NB4 (cell line): ENCODE measurements at regions not wholly inside any gene's neighbourhood (a gene's known extent, or its start where the extent isn't known, plus 50 kb on each side); places are given as distances from the start of the nearest gene placed in this dataset.

Source experiments
- CTCF ChIP-seq: IDR thresholded peaks from one replicate; pipeline ENCODE4 v1.5.1; 2012; ENCODE audit warnings: low read depth, low read length
- POLR2A ChIP-seq: IDR thresholded peaks from 2 replicates; pipeline ENCODE4 v1.6.1; 2011; ENCODE audit warnings: mild to moderate bottlenecking; ENCODE audit not compliant: insufficient read length; ENCODE audit errors: extremely low read depth

DNA sequence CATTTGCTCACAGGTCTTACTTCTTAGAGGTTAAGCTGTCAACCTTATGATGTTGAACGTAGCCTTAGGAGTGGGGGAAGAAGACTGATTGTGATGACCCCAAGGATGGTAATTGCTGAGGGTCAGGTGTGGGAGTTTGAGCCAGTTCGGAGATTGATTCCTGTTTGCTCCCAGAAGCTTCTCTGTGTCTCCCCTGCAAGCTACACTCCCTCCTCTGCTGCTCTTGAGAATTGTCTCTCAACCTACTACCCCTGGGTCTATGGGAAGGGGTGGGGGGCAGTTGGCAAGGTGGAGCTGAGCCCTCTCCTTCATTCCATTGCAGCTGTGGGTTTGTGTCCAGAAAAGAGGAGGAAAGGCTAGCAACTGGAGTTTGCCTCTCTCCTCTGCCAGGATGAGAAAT lies 113.8 kb downstream of the PLEKHG1 start:
- TF ChIP-seq CTCF (no peak), POLR2A (no peak)
